ENCODE measurements at regions not wholly inside any gene's neighbourhood (a gene's known extent, or its start where the extent isn't known, plus 50 kb on each side); places are given as distances from the start of the nearest gene placed in this dataset.

DNA sequence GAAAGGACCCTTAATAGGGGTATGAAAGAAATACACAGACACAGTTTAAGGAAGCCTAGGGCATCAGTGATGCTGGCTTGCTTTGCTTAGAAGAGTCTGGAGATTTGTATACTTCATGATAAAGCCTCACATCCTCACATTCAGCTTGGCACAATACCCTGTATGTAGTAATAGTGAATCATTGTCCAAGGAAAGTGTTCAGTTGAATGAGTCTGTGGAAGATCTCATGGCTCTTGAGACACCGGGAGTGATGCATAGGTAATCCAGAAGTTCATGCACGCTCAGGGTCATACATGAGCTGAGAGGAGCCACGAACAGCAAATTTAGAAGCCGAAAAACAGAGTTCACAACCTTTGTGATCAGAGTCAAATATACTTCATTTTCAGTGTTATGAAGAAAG lies 537.2 kb upstream of the TMPRSS15 start:
- TF ChIP-seq SUZ12 (IDR thresholded peaks at IDR 0.05; ENCODE audit: extremely low read depth, insufficient read depth, insufficient read length) (no peak), YY1 (IDR thresholded peaks at IDR 0.05; ENCODE audit: insufficient read depth, insufficient read length) (no peak), ZNF274 (IDR thresholded peaks at IDR 0.05; ENCODE audit: low read depth, low read length) (no peak)

All from NT2/D1 (cell line).